Right renal pelvis (tissue), 4 donors: ENCODE measurements at regions not wholly inside any gene's neighbourhood (a gene's known extent, or its start where the extent isn't known, plus 50 kb on each side); places are given as distances from the start of the nearest gene placed in this dataset.
A peak's percentile ranks its signal among the peaks of the same experiment; 100 is the strongest.

ENCODE experiments used
- DNase-seq, 4 donors: peaks; one replicate each; pipeline ENCODE4 v3.0.0-alpha.2; 2013; ENCODE audit warnings: low read depth in 4 of 4, low spot score in 3 of 4, missing footprints in 1 of 4

GRCh38 chr17:79188685-79189084 is 114.1 kb downstream of the ENGASE start:
- no peak for DNase-seq

GRCh38 chr17:79188048-79188447 is 113.4 kb downstream of the ENGASE start:
- no peak for DNase-seq

GRCh38 chr17:79187186-79187585 is 112.6 kb downstream of the ENGASE start:
- DNase-seq: no peak

- no peak for DNase-seq
Observed at GRCh38 chr17:79186406-79186805, 111.8 kb downstream of the ENGASE start.

DNA sequence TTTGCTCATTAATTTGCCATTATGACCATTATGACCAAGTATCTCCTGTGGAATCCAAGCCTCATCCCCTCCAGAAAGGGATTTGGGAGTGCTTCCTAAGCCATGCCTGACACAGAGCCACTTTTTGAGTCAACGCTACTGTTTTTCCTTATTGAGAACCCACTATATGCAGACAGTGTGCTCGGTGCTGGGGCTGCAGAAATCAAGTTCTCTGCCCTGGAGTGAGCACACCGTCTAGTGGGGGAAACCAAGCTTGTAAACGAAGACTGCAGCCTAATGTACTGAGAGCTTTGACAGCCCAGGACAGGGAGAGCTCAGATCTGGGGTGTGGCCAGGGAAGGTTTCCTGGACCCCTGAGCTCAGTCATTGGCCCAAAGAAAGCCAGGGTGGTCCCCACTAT is 111.0 kb downstream of the ENGASE start:
- DNase-seq: no peak

- DNase-seq: no peak
Observed at GRCh38 chr17:79184219-79184618, 109.6 kb downstream of the ENGASE start.

- DNase-seq: peak in 1 of 4 donors; percentile 37
Observed at GRCh38 chr17:79183293-79184158, 108.9 kb downstream of the ENGASE start.

- no peak for DNase-seq
Observed at GRCh38 chr17:79183043-79183292, 108.3 kb downstream of the ENGASE start.

DNA sequence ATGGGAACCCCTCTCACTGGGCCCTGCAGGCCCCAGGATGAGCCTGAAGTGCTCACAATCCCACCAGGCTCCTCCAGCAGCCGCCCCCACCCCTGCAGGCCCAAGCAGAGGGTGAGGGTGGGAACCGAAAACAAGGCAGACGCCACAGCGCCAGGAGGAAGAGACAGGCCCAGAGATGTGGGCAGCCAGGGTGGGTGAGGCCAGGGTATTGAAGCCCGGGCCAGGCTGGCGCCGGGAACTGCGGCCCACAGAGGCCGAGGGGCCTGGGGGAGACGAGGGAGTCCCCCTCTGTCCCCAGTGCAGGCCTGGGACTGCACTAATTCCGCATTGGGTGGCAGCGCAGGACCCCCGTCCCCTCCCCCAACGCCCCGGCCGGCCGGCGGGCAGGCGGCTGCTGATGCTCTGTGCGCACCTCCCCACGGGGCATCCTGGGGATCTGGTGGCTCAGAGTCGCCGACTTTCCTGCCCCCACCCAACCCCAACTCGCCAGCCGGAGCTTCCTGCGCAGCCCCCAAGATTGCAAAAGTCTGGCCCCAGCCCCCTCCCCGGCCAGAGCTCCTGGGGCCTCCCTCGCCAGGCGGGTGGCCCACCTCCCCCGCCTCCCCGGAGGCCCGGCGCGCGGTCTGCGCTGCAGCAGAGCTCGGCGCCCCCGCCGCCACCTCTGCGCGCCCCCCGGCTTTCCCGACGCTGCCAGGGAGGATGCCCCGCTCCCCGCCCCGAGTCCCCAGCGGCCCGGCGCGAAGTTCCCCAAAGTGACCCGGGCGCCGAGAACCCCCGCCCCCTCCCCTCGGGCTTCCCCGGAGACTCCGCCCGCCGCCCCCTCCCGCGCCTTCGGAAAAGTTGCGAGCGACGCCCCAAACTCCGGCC is 107.8 kb downstream of the ENGASE start:
- no peak for DNase-seq

- no peak for DNase-seq
Observed at GRCh38 chr17:79180358-79181005, 105.9 kb downstream of the ENGASE start.

DNA sequence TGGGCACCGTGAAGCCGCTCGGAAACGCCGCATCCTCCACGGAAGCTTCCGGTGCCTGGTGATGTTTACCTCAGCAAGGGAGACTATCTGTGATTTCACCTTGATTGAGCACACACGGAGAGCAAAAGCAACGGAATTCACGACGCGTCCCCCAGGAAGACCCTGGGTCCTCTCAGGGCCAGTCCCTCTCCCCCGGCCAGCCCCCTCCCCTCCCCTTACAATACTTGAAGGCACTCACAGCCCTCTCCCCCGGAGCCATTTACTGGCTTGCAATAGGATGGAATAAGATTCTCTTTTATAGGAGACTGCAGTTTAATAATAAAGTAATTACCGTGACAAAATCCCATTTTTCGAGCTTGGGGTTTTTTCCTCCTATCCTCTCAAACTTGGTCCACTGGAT is 104.7 kb downstream of the ENGASE start:
- no peak for DNase-seq

DNA sequence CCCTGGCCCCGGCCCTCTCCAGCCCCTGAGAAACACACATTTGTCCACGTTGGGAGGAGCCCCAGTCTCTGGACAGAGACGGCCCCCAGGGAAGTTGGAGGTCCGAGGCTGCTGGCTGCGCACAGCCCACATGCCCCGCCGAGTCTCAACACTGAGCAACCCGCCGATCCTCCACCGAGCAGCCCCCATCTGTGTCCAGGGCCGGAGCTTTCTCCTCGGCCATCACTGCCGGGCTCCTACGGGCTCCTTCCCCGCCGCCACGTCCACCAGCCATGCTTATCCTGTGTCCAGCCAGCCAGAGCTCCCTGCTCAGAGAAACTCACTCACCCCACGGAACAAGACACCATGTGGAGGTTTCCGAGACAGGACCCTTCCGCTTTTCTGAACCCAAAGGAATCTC is 103.3 kb downstream of the ENGASE start:
- DNase-seq: no peak

DNA sequence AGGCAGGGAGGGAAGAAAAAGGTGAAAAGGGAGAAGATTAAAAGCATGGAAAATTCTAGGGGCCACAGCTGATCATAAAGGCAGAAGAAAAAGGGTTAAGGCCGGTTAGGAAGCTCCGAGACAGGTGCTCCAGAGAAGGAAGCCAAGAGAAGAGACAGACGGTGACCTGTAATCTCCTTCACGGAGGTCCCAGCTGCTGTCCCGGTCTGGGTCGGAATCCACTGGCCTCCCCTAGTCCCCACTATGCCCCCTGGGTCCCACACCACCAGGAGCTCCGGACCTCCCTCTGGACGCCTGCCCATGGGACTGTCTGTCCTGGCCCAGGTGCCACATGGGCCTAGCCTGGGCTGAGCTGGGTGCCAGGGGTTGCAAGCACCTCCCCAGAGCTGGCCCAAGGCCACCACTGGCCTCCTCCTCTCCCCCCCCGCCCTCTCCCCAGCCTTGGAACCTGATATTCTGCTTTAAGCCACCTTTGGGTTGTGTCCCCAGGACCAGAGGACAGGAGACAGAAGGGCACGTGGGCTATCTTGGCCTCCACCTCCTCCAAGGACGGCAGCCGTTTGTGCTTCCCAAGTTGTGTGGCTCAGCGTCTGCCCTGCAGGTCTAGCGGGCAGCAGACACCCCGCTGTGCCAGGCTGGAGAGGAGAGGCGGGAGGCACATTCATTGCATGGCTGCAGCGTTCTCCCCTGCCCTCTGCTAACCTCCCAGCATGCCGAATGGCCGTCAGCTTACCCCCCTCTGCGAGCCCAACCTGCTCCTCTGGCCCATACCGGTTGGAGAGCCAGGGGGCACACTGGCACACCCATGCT is 102.4 kb downstream of the ENGASE start:
- DNase-seq: no peak

DNA sequence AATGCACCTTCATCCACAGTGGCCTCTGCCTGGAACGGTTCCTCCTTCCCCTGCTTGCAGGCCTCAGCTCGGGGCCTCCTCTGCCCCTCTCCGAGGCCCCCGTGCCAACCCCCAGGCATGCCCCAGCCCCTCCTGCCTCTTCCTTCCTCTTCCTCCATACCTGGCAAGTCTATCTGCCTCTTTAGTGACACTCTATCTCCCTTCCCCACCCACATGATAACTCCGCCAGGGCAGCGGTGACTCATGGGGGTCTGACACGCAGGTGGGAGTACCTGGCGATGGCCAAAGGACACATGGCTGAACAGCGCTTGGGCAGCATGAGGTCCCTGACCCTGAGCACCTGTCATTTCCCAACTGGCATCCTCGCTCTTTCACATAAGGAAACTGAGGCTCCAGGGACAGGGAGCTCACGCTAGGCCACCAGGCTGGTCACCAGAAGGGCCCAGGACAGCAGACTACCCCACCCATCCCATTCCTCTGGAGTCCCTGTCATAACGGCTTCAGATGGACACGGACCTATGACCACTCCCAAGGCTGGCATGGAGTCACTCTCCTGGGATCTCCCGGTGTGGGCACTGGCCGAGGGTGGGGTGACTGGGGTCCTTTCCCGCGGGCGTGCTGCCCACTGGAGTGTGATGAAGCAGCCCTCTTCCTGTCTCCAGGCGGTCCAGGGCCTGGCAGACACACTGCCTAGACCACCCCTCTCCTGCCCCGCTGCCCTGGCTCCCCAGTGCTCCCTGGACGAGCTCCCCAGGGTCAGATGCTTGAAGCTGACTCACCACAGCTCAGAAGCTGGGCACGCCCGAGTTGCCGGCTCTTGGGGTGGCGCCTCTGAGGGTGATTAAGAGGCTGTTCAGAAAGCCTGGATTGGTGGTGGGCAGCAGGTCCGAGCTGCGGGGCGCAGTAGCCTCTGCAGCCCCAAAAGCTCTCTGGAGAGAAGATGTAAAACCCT is 100.6 kb downstream of the ENGASE start:
- no peak for DNase-seq

- no peak for DNase-seq
Observed at GRCh38 chr17:79174193-79174765, 99.7 kb downstream of the ENGASE start.

DNA sequence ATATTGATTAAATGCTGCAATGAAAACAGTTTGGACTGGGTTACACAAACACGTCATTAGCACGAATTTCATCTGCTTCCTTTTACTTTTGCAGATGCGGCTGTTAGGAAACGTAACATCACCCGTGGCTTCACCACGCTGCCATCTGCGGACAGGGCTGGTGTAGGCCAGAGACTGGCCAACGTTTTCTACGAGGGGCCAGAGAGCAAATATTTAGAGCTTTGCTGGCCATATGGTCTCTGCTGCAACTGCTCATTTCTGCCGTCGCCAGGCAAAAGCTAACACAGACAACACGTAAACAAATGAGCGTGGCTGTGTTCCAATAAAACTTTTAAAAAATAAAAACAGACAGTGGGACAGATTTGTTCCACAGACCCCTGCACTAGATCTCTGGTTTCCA is 96.6 kb downstream of the ENGASE start:
- no peak for DNase-seq

DNA sequence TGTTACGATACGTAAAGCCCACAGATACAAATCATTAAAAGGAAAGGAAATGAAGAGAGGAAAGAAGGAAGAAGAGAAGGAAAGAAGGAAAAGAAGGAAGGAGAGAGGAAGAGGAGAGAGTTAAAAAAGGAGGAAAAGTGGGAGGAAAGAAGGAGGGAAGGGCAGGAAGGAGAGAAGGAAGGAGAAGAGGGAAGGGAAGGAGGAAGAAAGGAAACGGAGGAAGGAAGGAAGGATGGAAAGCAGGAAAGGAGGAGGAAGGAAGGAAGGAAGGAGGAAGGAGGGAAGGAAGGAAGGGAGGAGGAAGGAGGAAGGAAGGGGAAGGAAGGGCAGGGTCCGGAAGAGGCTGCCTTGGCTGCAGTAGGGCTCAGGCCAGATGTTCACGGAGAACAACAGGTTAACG is 95.2 kb downstream of the ENGASE start:
- DNase-seq: no peak

DNA sequence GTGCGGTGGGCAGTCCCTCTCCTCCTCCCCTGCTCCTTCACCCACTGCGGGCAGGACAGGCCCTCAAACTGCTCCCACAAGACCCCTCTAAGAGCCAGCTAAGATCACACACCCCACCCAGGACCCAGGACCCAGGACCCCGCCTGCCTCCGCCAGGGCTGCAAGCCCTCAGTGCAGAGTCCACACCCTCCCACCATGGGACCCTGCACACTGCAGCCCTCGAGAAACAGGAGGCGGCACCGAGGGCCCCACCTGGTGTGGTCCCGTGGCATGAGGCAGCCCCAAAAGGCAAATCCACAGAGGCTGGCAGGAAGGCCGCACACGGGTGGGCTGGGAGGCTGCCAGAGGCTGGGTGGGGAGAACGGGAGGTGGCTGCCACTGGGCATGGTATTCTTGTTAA is 94.7 kb downstream of the ENGASE start:
- no peak for DNase-seq

GRCh38 chr17:79168486-79169055 is 93.9 kb downstream of the ENGASE start:
- no peak for DNase-seq
